GM23338 (cell line): ENCODE measurements at regions not wholly inside any gene's neighbourhood (a gene's known extent, or its start where the extent isn't known, plus 50 kb on each side); places are given as distances from the start of the nearest gene placed in this dataset.

Source experiments
- CREB1 ChIP-seq: fragments of 250-450 bp; sonication (Bioruptor Pico); IDR thresholded peaks from 2 replicates; pipeline ENCODE4 v1.5.0; 2020; ENCODE audit warnings: low read depth, mild to moderate bottlenecking, moderate library complexity
- CTCF ChIP-seq, 2 experiments: fragments of 200-600 bp in 1 of 2; sonication (generic) in 1 of 2; conservative IDR thresholded peaks; 2 replicates each; pipeline versions ENCODE4 v1.5.1 to v1.6.1; 2016 to 2017; ENCODE audit warnings: antibody characterized with exemption in 2 of 2, low read depth in 2 of 2, mild to moderate bottlenecking in 2 of 2, moderate library complexity in 1 of 2

DNA sequence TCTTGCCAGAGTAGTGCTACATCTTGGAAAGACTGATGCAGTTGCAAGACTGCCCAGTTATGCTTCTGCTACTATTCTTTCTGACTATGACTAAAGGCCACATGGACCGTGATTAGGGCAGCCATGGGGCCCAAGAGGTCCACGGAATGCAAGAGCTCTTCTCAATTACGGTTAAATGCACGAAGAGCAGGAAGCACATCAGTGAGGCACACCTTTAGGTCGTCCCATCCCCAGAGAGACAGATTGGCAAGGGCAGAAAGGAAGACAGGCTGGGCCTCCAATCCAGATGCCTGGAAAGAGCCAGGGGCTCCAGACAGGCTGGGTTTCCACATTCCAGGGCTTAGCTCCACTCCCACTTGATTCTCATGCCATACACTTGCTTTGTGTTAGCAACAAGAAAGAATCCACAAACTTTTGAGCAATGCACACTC is 132.3 kb upstream of the SLIT3 start:
- TF ChIP-seq CTCF (conservative IDR thresholded peaks at IDR 0.05; ENCODE audit: low read depth in 2 of 2): no peak
- TF ChIP-seq CREB1 (CRISPR knock-in tag): no peak
